Adrenal gland (tissue), 9 donors: ENCODE measurements at regions not wholly inside any gene's neighbourhood (a gene's known extent, or its start where the extent isn't known, plus 50 kb on each side); places are given as distances from the start of the nearest gene placed in this dataset.

Source experiments
- DNase-seq, 7 donors: peaks; one replicate each; pipeline ENCODE4 v3.0.0-alpha.2; 2019 to 2020
- H3K27ac ChIP-seq, 5 donors: fragments of 200-600 bp; sonication (generic) in 4 of 5; 1 replicate in 3 of 5; 2 replicates in 2 of 5; pipeline versions ENCODE4 v1.5.1 to v1.8.0; 2016 to 2020; ENCODE audit warnings: mild to moderate bottlenecking in 1 of 5
- H3K27me3 ChIP-seq: fragments of 200-600 bp; 2 replicates; pipeline ENCODE4 v1.8.0; 2021
- H3K36me3 ChIP-seq, 2 donors: fragments of 200-600 bp; replicated peaks in 1 of 2; 1 replicate in 1 of 2; 2 replicates in 1 of 2; pipeline versions ENCODE4 v1.5.1 to v1.8.0; 2018 to 2022
- H3K4me1 ChIP-seq, 2 donors: fragments of 200-600 bp; replicated peaks in 1 of 2; 1 replicate in 1 of 2; 2 replicates in 1 of 2; pipeline versions ENCODE4 v1.5.1 to v1.8.0; 2018 to 2021
- H3K4me3 ChIP-seq, 4 donors: fragments of 200-600 bp; sonication (generic) in 3 of 4; one replicate each; pipeline ENCODE4 v1.5.1; 2016 to 2018
- H3K9me3 ChIP-seq, 3 donors: fragments of 200-600 bp; sonication (generic) in 1 of 3; replicated peaks in 1 of 3; 1 replicate in 2 of 3; 2 replicates in 1 of 3; pipeline versions ENCODE4 v1.5.1 to v1.8.0; 2016 to 2021
- CTCF ChIP-seq, 6 experiments: fragments of 450-650 bp in 4 of 6; fragments of 200-600 bp in 2 of 6; sonication (generic) in 1 of 6; IDR thresholded peaks; 1 replicate in 5 of 6; 2 replicates in 1 of 6; pipeline versions ENCODE4 v1.5.1 to v1.8.0; 2016 to 2021; ENCODE audit warnings: antibody characterized with exemption in 6 of 6, mild to moderate bottlenecking in 2 of 6, moderate library complexity in 1 of 6
- POLR2A ChIP-seq, 2 donors: fragments of 450-650 bp; IDR thresholded peaks; one replicate each; pipeline ENCODE4 v1.6.1; 2017; ENCODE audit warnings: antibody characterized with exemption in 2 of 2, mild to moderate bottlenecking in 2 of 2, moderate library complexity in 1 of 2
- WGBS, 4 donors: extraction: QIAGEN DNeasy Blood & Tissue Kit in 2 of 4; methylation state at CpG; one replicate each; pipeline versions ENCODE4 v1.1.5 to v1.1.7; 2013 to 2017; 5-methylcytosine and 5-hydroxymethylcytosine counted together
- intact Hi-C, 2 donors: fragments of 100-400 bp; cut with DNase I; formaldehyde crosslinking; loops; one replicate each; pipeline versions ENCODE4 v1.14.1 to v1.15.0; 2022 to 2023
- donor health status: healthy with polysubstance abuse.
- donor health status: Bipolar disorder and iron deficiency.
- donor health status: DM: yes; HTN: yes; CAD: no.
- donor health status: DM: no; HTN: no; CAD: no.
- donor health status: DM: no; HTN: no; CAD: no.

- Histone ChIP-seq H3K27ac (no peak overlapping the region), H3K4me1 (no peaks in the 10 kb centered on the region), H3K36me3 (no peaks in the 10 kb centered on the region), H3K4me3 (no peak overlapping the region), H3K9me3 (no peaks in the 10 kb centered on the region), H3K27me3 (no peaks in the 10 kb centered on the region)
- 82 to 87% (median 85%) methylated on average over 3 of the region's 3 CpGs for WGBS, 4 donors
- intact Hi-C loops: no loop called here
- no peak for DNase-seq
- TF ChIP-seq CTCF (IDR thresholded peaks at IDR 0.05): no peak
- no peak for TF ChIP-seq POLR2A (IDR thresholded peaks at IDR 0.05)
Measured at GRCh38 chr14:97306133-97306759, 509.1 kb downstream of the VRK1 start.

DNA sequence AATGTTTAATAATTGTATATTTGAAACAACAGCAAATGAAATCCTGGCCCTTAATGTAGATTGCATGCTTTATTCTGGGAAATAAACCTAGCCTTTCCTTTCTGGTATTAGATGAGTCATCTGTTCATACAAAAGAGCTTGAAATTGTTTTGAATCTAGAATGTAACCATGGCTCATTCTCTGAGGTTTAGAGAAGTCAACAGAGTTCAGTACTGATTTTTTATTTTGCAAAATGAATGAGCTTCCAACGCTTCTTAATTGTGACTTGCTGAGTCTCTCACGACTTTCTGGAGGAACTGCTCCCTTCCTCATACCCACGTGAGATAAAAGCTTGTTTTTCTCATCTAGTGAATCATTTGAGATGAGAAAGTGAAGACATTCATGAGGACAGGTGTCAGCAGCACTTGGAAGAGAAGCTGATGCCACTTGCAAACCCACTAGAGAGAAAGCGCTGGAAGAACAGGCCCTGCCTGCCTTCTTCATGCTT is 509.6 kb downstream of the VRK1 start:
- no peak for DNase-seq
- H3K9me3 ChIP-seq: no peaks in the 10 kb centered on the region
- no peaks in the 10 kb centered on the region for H3K36me3 ChIP-seq
- H3K4me3 ChIP-seq: no peak overlapping the region
- TF ChIP-seq POLR2A (IDR thresholded peaks at IDR 0.05) (no peak), CTCF (IDR thresholded peaks at IDR 0.05) (no peak)
- intact Hi-C loops: no loop called here
- H3K4me1 ChIP-seq: no peaks in the 10 kb centered on the region
- 69 to 80% (median 73%) methylated on average over 4 of the region's 4 CpGs for WGBS, 4 donors
- no peak overlapping the region for H3K27ac ChIP-seq
- no peaks in the 10 kb centered on the region for H3K27me3 ChIP-seq

DNA sequence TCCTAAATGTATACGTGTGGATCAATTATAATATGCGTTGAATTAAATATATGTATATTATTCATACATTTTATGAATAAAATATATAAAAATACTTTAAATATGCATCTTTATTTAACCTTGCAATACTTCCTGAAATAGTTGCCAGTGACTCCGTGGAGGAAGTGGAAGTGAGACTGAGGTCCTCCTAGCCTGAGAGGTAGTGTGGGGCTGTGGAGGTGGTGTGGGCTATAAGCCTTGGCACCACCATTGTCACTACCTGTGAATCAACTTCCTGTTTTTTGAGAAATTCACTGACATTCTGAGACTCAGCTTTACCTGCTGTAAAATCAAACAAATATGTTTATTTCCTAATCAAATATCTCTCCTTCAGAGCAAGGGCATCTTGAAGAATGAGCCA is 514.2 kb downstream of the VRK1 start:
- WGBS, 4 donors: 67 to 82% (median 76%) methylated on average over 3 of the region's 3 CpGs
- H3K4me3 ChIP-seq: no peak overlapping the region
- no peak for TF ChIP-seq CTCF (IDR thresholded peaks at IDR 0.05)
- TF ChIP-seq POLR2A (IDR thresholded peaks at IDR 0.05): no peak

GRCh38 chr14:97312910-97313309 is 515.7 kb downstream of the VRK1 start:
- intact Hi-C loops: no loop called here
- TF ChIP-seq CTCF (IDR thresholded peaks at IDR 0.05): no peak
- no peak for TF ChIP-seq POLR2A (IDR thresholded peaks at IDR 0.05)

More for the DNA sequence above, 514.2 kb downstream of the VRK1 start:
- H3K36me3 ChIP-seq: no peaks in the 10 kb centered on the region
- DNase-seq: no peak
- intact Hi-C loops: no loop called here
- H3K4me1 ChIP-seq: no peaks in the 10 kb centered on the region
- no peaks in the 10 kb centered on the region for H3K9me3 ChIP-seq
- H3K27ac ChIP-seq: no peak overlapping the region
- H3K27me3 ChIP-seq: no peaks in the 10 kb centered on the region

More at GRCh38 chr14:97312910-97313309, 515.7 kb downstream of the VRK1 start:
- DNase-seq: no peak
- no peaks in the 10 kb centered on the region for H3K27me3 ChIP-seq
- H3K4me3 ChIP-seq: no peak overlapping the region
- no peaks in the 10 kb centered on the region for H3K9me3 ChIP-seq
- no peaks in the 10 kb centered on the region for H3K36me3 ChIP-seq
- no peak overlapping the region for H3K27ac ChIP-seq
- no peaks in the 10 kb centered on the region for H3K4me1 ChIP-seq
